RWPE1 (cell line): ENCODE measurements at regions not wholly inside any gene's neighbourhood (a gene's known extent, or its start where the extent isn't known, plus 50 kb on each side); places are given as distances from the start of the nearest gene placed in this dataset.

Experiments
- CTCF ChIA-PET: fragments of 350-600 bp; sonication (Branson Sonifier 250); formaldehyde crosslinking; extraction: SDS; loops from one replicate; lab custom pipeline; 2021; lab: Yijun Ruan, JAX
- POLR2A ChIA-PET: fragments of 400-600 bp; formaldehyde crosslinking; extraction: SDS; loops from one replicate; lab custom pipeline; 2020; ENCODE audit warnings: antibody characterized with exemption; ENCODE audit not compliant: low non-redundant PET; lab: Yijun Ruan, JAX
- DNase-seq: peaks from one replicate; pipeline ENCODE4 v3.0.0; 2012; ENCODE audit warnings: low spot score
- H3K27ac ChIP-seq: fragments of 450-650 bp; 2 replicates; pipeline ENCODE4 v1.5.1; 2017
- TF ChIP-seq, protein P1 (sequence below): fragments of 450-650 bp; conservative IDR thresholded peaks from 2 replicates; pipeline ENCODE4 v1.5.1; 2017; ENCODE audit warnings: low read depth, mild to moderate bottlenecking

- ChIA-PET CTCF (interaction anchor here (0.7 kb wide), 2 partner anchors 12 to 138 kb away, joined by 3 read pairs; no protein-coding TSS in a partner anchor), POLR2A (no interaction called here)
- DNase-seq = peak; percentile 77
- H3K27ac ChIP-seq = no peak overlapping the region
- TF ChIP-seq, protein P1, sequence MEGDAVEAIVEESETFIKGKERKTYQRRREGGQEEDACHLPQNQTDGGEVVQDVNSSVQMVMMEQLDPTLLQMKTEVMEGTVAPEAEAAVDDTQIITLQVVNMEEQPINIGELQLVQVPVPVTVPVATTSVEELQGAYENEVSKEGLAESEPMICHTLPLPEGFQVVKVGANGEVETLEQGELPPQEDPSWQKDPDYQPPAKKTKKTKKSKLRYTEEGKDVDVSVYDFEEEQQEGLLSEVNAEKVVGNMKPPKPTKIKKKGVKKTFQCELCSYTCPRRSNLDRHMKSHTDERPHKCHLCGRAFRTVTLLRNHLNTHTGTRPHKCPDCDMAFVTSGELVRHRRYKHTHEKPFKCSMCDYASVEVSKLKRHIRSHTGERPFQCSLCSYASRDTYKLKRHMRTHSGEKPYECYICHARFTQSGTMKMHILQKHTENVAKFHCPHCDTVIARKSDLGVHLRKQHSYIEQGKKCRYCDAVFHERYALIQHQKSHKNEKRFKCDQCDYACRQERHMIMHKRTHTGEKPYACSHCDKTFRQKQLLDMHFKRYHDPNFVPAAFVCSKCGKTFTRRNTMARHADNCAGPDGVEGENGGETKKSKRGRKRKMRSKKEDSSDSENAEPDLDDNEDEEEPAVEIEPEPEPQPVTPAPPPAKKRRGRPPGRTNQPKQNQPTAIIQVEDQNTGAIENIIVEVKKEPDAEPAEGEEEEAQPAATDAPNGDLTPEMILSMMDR = no peak
Observed at GRCh38 chr2:45128580-45128997, 119.3 kb upstream of the SIX2 start.

- no peak overlapping the region for H3K27ac ChIP-seq
- no peak for DNase-seq
- ChIA-PET POLR2A (no interaction called here), CTCF (interaction anchor here (0.5 kb wide), 1 partner anchor 966 kb away, joined by 4 read pairs; no protein-coding TSS in a partner anchor)
- TF ChIP-seq, protein P1 = no peak
Observed at GRCh38 chr2:45127891-45128290, 118.6 kb upstream of the SIX2 start.

DNA sequence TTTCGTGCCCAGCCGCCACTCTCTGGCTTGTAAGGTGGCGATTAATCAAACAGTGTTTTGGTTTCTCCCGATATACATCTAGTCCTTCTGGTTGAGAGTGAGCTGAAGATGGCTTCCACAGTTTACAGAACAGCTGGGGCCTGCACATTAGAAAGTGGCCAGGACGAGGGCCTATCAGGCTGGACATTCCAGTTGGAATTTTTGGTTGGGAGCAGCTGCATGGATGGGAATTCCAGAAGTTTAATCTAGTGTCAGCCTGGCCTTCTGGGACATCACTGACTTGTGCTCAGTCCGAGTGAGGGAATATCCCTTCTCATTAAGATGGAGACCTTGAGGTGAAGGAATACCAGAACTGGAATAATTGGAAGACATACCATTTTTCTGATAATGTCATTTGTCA is 118.1 kb upstream of the SIX2 start:
- DNase-seq = no peak
- ChIA-PET CTCF (no interaction called here), POLR2A (no interaction called here)
- TF ChIP-seq, protein P1 = no peak
- H3K27ac ChIP-seq = no peak overlapping the region

- POLR2A ChIA-PET = no interaction called here
Observed at GRCh38 chr2:45125232-45125631, 116.0 kb upstream of the SIX2 start.

DNA sequence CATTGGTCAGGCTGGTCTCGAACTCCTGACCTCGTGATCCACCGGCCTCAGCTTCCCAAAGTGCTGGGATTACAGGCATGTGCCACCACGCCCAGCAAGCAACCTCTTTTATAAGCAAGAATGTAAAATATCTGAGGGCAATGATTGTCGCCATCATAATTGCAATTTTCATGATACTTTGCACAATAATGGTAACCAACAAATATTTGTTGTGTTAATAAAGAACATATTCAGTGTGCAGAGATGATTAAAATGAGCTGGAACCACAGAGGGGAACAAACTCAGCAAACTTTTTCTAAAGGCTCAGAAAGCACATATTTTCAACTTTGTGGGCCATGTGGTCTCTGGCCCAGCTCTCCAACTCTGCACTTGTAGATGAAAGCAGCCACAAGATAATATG is 115.2 kb upstream of the SIX2 start:
- CTCF ChIA-PET = no interaction called here
- TF ChIP-seq, protein P1 = no peak
- no peak for DNase-seq
- POLR2A ChIA-PET = no interaction called here
- H3K27ac ChIP-seq = no peak overlapping the region

More at GRCh38 chr2:45125232-45125631, 116.0 kb upstream of the SIX2 start:
- CTCF ChIA-PET = interaction anchor here (0.9 kb wide), 1 partner anchor 369 kb away, joined by 4 read pairs; no protein-coding TSS in a partner anchor
- TF ChIP-seq, protein P1 = no peak
- no peak overlapping the region for H3K27ac ChIP-seq
- DNase-seq = no peak

- DNase-seq = no peak
- ChIA-PET CTCF (no interaction called here), POLR2A (no interaction called here)
- TF ChIP-seq, protein P1 = no peak
- H3K27ac ChIP-seq = no peak overlapping the region
Observed at GRCh38 chr2:45123521-45124191, 114.4 kb upstream of the SIX2 start.
